IMR-90 (cell line): ENCODE measurements at regions not wholly inside any gene's neighbourhood (a gene's known extent, or its start where the extent isn't known, plus 50 kb on each side); places are given as distances from the start of the nearest gene placed in this dataset.

Experiments
- ATAC-seq: fragments of 200-7000 bp; cut with Tn5 transposase; 2 replicates; pipeline ENCODE4 v1.9.1; 2020; ENCODE audit warnings: low read depth, mild to moderate bottlenecking, moderate library complexity
- BruUV-seq: library from RNA; stranded (reverse); fragments of 400-500 nt; replicated peaks from 2 replicates; lab custom pipeline; 2021; lab: Mats Ljungman, UMichigan
- CTCF ChIA-PET: fragments of 300-600 bp; formaldehyde crosslinking; extraction: SDS; loops from one replicate; lab custom pipeline; 2021; ENCODE audit warnings: antibody characterized with exemption; lab: Yijun Ruan, JAX
- POLR2A ChIA-PET: fragments of 300-600 bp; sonication (Branson Sonifier 250); formaldehyde crosslinking; loops from one replicate; lab custom pipeline; 2022; ENCODE audit warnings: antibody characterized with exemption; ENCODE audit not compliant: unreplicated experiment; lab: Charles Lee
- DNase-seq: peaks from one replicate; pipeline ENCODE4 v3.0.0; 2013
- H2AFZ ChIP-seq: replicated peaks from 2 replicates; pipeline ENCODE3; 2013; ENCODE audit warnings: low read length, mild to moderate bottlenecking; ENCODE audit not compliant: poor library complexity
- H2AK5ac ChIP-seq: 2 replicates; pipeline ENCODE4 v1.6.1; 2013; ENCODE audit warnings: low read depth, low read length, inconsistent platforms
- H2AK9ac ChIP-seq: replicated peaks from 2 replicates; pipeline ENCODE3; 2013; ENCODE audit warnings: mild to moderate bottlenecking, low read depth, low read length, moderate library complexity; ENCODE audit not compliant: poor library complexity
- H2BK120ac ChIP-seq: 2 replicates; pipeline ENCODE4 v1.6.1; 2013; ENCODE audit warnings: low read depth, low read length, inconsistent platforms
- H2BK15ac ChIP-seq: 3 replicates; pipeline ENCODE4 v1.6.1; 2013; ENCODE audit warnings: low read depth, low read length, inconsistent platforms
- H2BK20ac ChIP-seq: 2 replicates; pipeline ENCODE4 v1.6.1; 2013; ENCODE audit warnings: low read depth, mild to moderate bottlenecking, inconsistent platforms, low read length, moderate library complexity
- H2BK5ac ChIP-seq: 2 replicates; pipeline ENCODE4 v1.6.1; 2013; ENCODE audit warnings: mild to moderate bottlenecking, low read depth, low read length, inconsistent platforms; ENCODE audit not compliant: poor library complexity, severe bottlenecking
- H3K14ac ChIP-seq: replicated peaks from 2 replicates; pipeline ENCODE4 v1.6.1; 2013; ENCODE audit warnings: low read depth, low read length, inconsistent platforms
- H3K18ac ChIP-seq: 2 replicates; pipeline ENCODE4 v1.6.1; 2013; ENCODE audit warnings: low read depth, low read length, control low read depth
- H3K23ac ChIP-seq: 2 replicates; pipeline ENCODE4 v1.6.1; 2013; ENCODE audit warnings: low read depth, low read length, inconsistent platforms
- H3K27ac ChIP-seq: 2 replicates; pipeline ENCODE4 v1.5.1; 2013; ENCODE audit warnings: mild to moderate bottlenecking, control low read depth, low read length; ENCODE audit not compliant: insufficient read depth
- H3K27me3 ChIP-seq: 2 replicates; pipeline ENCODE4 v1.6.1; 2013; ENCODE audit warnings: low read length; ENCODE audit not compliant: control insufficient read depth, insufficient read depth
- H3K36me3 ChIP-seq: 2 replicates; pipeline ENCODE4 v1.6.1; 2013; ENCODE audit warnings: low read length, mixed read lengths; ENCODE audit not compliant: control insufficient read depth, insufficient read depth
- H3K4ac ChIP-seq: 2 replicates; pipeline ENCODE4 v1.6.1; 2013; ENCODE audit warnings: low read depth, low read length, inconsistent platforms
- H3K4me1 ChIP-seq: 2 replicates; pipeline ENCODE4 v1.6.1; 2013; ENCODE audit warnings: low read length, mixed read lengths; ENCODE audit not compliant: control insufficient read depth, insufficient read depth
- H3K4me2 ChIP-seq: 2 replicates; pipeline ENCODE4 v1.6.1; 2013; ENCODE audit warnings: low read depth, mild to moderate bottlenecking, control low read depth, low read length, moderate library complexity
- H3K4me3 ChIP-seq: 2 replicates; pipeline ENCODE4 v1.5.1; 2013; ENCODE audit warnings: low read depth, mild to moderate bottlenecking, control low read depth, low read length, moderate library complexity; ENCODE audit not compliant: insufficient read depth
- H3K56ac ChIP-seq: 2 replicates; pipeline ENCODE4 v1.6.1; 2013; ENCODE audit warnings: low read length, inconsistent platforms; ENCODE audit not compliant: insufficient read depth; ENCODE audit errors: extremely low read depth
- H3K79me1 ChIP-seq, 2 experiments: 2 replicates each; pipeline ENCODE4 v1.6.1; 2013; ENCODE audit warnings: low read length in 2 of 2, inconsistent platforms in 1 of 2, low read depth in 1 of 2
- H3K9ac ChIP-seq: 2 replicates; pipeline ENCODE4 v1.6.1; 2013; ENCODE audit warnings: low read depth, low read length, control low read depth
- H3K9me1 ChIP-seq: 2 replicates; pipeline ENCODE4 v1.6.1; 2013; ENCODE audit warnings: low read length, inconsistent platforms; ENCODE audit not compliant: insufficient read depth
- H3K9me3 ChIP-seq: 2 replicates; pipeline ENCODE4 v1.6.1; 2013; ENCODE audit warnings: low read length; ENCODE audit not compliant: control insufficient read depth, insufficient read depth
- H4K20me1 ChIP-seq: 2 replicates; pipeline ENCODE4 v1.6.1; 2013; ENCODE audit warnings: low read length, inconsistent platforms; ENCODE audit not compliant: insufficient read depth
- H4K5ac ChIP-seq: 2 replicates; pipeline ENCODE4 v1.6.1; 2013; ENCODE audit warnings: mild to moderate bottlenecking, low read depth, low read length, control low read depth
- H4K8ac ChIP-seq, 2 experiments: 2 replicates each; pipeline ENCODE4 v1.6.1; 2013; ENCODE audit warnings: low read depth in 2 of 2, low read length in 2 of 2, control low read depth in 1 of 2, inconsistent platforms in 1 of 2
- H4K91ac ChIP-seq: 2 replicates; pipeline ENCODE4 v1.6.1; 2013; ENCODE audit warnings: low read depth, low read length, inconsistent platforms; ENCODE audit not compliant: insufficient read depth
- BHLHE40 ChIP-seq: fragments of 150-350 bp; IDR thresholded peaks from 2 replicates; pipeline ENCODE4 v1.6.1; 2016; ENCODE audit warnings: mild to moderate bottlenecking, low read depth, low read length
- CHD1 ChIP-seq: IDR thresholded peaks from 2 replicates; pipeline ENCODE4 v1.6.1; 2012; ENCODE audit warnings: low read depth, low read length, improper control_type of control experiment
- MAFK ChIP-seq: IDR thresholded peaks from 2 replicates; pipeline ENCODE4 v1.6.1; 2012; ENCODE audit warnings: low read depth, low read length, improper control_type of control experiment
- MAZ ChIP-seq: IDR thresholded peaks from 2 replicates; pipeline ENCODE4 v1.6.1; 2012; ENCODE audit warnings: low read depth, mild to moderate bottlenecking, low read length, improper control_type of control experiment, moderate library complexity, borderline replicate concordance
- MXI1 ChIP-seq: IDR thresholded peaks from 2 replicates; pipeline ENCODE4 v1.6.1; 2012; ENCODE audit warnings: low read depth, mild to moderate bottlenecking, low read length, moderate library complexity, borderline replicate concordance
- POLR2A ChIP-seq: IDR thresholded peaks from 2 replicates; pipeline ENCODE4 v1.6.1; 2012; ENCODE audit warnings: mild to moderate bottlenecking, low read depth, low read length
- RAD21 ChIP-seq: IDR thresholded peaks from 2 replicates; pipeline ENCODE4 v1.6.1; 2012; ENCODE audit warnings: low read length, improper control_type of control experiment
- RFX5 ChIP-seq: IDR thresholded peaks from 2 replicates; pipeline ENCODE4 v1.8.0; 2012; ENCODE audit warnings: low read depth, mild to moderate bottlenecking, low read length, moderate library complexity
- SMC3 ChIP-seq: fragments of 150-350 bp; IDR thresholded peaks from 2 replicates; pipeline ENCODE4 v1.6.1; 2016; ENCODE audit warnings: low read depth, mild to moderate bottlenecking, antibody characterized with exemption, low read length, moderate library complexity
- WGBS, 2 experiments: methylation state at CpG; one replicate each; pipeline versions ENCODE4 v1.1.5 to v1.1.7; 2013; ENCODE audit warnings: missing lambda C conversion rate in 2 of 2; ENCODE audit not compliant: insufficient read length in 1 of 2; ENCODE audit errors: extremely low coverage in 2 of 2; 5-methylcytosine and 5-hydroxymethylcytosine counted together
- dilution Hi-C: fragments of 300-500 bp; cut with HindIII; formaldehyde crosslinking; loops from one replicate; pipeline ENCODE4 v1.14.3; 2018; ENCODE audit warnings: low sequenced_read_pairs; ENCODE audit not compliant: unreplicated experiment
- in situ Hi-C: fragments of 300-500 bp; cut with MboI; formaldehyde crosslinking; loops from 3 replicates; pipeline ENCODE4 v1.14.3; 2019; ENCODE audit warnings: low sequenced_read_pairs, inconsistent platforms, mixed read lengths
- intact Hi-C: fragments of 100-400 bp; cut with micrococcal nuclease; formaldehyde crosslinking; loops from 2 replicates; pipeline ENCODE4 v1.10.0; 2022
- TF ChIP-seq, protein P1 (sequence below): fragments of 150-350 bp; IDR thresholded peaks from 2 replicates; pipeline ENCODE4 v1.6.1; 2016; ENCODE audit warnings: low read depth, mild to moderate bottlenecking, low read length, moderate library complexity, borderline replicate concordance

- Histone ChIP-seq H3K9me1 (no peaks in the 10 kb centered on the region), H2BK20ac (no peak overlapping the region), H3K14ac (no peak overlapping the region), H4K5ac (no peak overlapping the region), H3K23ac (no peak overlapping the region), H4K20me1 (no peaks in the 10 kb centered on the region), H2BK15ac (no peak overlapping the region), H3K79me1 (no peaks in the 10 kb centered on the region), H3K9me3 (no peaks in the 10 kb centered on the region), H2AK5ac (no peak overlapping the region), H3K4ac (no peak overlapping the region), H3K4me2 (no peak overlapping the region), H3K18ac (no peak overlapping the region), H3K56ac (no peak overlapping the region), H2BK5ac (no peak overlapping the region), H3K27ac (no peak overlapping the region), H4K91ac (no peak overlapping the region), H2AFZ (no peak overlapping the region), H3K9ac (no peak overlapping the region), H3K4me1 (no peaks in the 10 kb centered on the region; the same call in 1 of the 2 replicates), H2BK120ac (no peak overlapping the region), H3K4me3 (no peak overlapping the region), H3K36me3 (no peaks in the 10 kb centered on the region), H3K27me3 (peaks cover 36% of the 10 kb centered on the region), H2AK9ac (no peak overlapping the region), H4K8ac (no peak overlapping the region)
- dilution Hi-C loops (no loop called here), intact Hi-C loops (no loop called here), in situ Hi-C loops (no loop called here)
- WGBS, 2 experiments, result 0% methylated on average over 3 of the region's 15 CpGs; no CpG with 5 or more reads in 1 of the 2 experiments
- CTCF ChIA-PET, result interaction anchor here (1.4 kb wide), 1 partner anchor 9 kb away, joined by 3 read pairs; no protein-coding TSS in a partner anchor
- ATAC-seq, result no peak
- no TSS peak for BruUV-seq
- DNase-seq, result no peak
- TF ChIP-seq, protein P1, sequence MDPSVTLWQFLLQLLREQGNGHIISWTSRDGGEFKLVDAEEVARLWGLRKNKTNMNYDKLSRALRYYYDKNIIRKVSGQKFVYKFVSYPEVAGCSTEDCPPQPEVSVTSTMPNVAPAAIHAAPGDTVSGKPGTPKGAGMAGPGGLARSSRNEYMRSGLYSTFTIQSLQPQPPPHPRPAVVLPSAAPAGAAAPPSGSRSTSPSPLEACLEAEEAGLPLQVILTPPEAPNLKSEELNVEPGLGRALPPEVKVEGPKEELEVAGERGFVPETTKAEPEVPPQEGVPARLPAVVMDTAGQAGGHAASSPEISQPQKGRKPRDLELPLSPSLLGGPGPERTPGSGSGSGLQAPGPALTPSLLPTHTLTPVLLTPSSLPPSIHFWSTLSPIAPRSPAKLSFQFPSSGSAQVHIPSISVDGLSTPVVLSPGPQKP, result no peak
- TF ChIP-seq MXI1 (no peak), BHLHE40 (no peak), CHD1 (no peak), POLR2A (no peak), RFX5 (no peak), RAD21 (no peak), SMC3 (no peak), MAFK (no peak), MAZ (no peak)
- POLR2A ChIA-PET, result no interaction called here
Observed at GRCh38 chr18:26657631-26658581, 109.6 kb upstream of the KCTD1 start.
